Fibroblast of gingiva (primary cell): ENCODE measurements at regions not wholly inside any gene's neighbourhood (a gene's known extent, or its start where the extent isn't known, plus 50 kb on each side); places are given as distances from the start of the nearest gene placed in this dataset.

Experiments used
- DNase-seq: peaks from one replicate; pipeline ENCODE4 v3.0.0-alpha.2; 2011; ENCODE audit warnings: low read depth

GRCh38 chr10:2950546-2950945 lies 116.8 kb upstream of the PFKP start:
- no peak for DNase-seq

DNA sequence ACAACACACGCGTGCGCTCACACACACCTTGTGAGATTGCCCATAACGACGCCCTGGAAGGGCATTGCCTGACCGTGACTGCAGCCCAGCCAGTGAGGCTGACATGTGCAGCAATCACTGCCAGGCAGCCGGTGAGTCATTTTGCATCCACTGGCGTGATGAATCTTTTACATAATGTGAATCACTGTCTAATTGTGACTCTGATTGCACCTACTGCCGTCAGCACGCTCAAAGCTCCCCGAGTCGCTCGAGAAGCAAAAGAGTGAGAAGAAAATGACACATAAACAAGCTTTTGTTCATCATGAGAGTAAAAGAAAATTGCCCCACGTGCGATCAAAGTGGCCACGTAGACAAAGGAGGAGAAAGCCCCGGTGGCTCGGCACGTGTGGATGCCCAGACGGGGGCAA lies 117.4 kb upstream of the PFKP start:
- no peak for DNase-seq

DNA sequence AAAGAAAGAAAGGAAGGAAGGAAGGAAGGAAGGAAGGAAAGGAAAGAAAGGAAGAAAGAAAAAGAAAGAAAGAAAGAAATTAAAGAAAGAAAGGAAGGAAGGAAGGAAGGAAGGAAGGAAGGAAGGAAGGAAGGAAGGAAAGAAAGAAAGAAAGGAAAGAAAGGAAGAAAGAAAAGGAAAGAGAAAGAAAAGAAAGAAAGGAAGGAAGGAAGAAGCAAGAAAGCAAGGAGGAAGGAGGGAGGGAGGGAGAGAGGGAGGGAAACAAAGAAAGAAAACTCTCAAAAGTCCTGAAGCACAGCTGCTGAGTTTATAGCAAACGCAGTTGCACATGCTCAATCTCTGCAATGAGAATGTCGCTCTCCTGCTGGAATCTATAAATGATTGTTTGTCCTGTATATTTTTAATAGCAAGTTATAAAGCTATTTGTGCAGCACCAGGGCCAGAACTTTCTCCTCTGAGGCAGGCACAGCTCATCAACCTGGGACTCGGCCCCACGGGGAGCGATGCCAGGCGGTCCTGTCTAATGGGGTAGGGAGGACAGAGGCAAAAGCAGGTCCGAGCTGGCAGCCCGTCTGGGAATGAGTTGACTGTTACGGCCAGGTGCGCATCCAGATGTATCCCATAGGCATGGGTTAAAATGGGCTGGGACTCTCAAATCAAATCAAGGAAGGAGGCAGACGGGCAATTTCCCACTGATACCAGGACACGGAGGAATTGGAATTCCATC lies 118.0 kb upstream of the PFKP start:
- no peak for DNase-seq

DNA sequence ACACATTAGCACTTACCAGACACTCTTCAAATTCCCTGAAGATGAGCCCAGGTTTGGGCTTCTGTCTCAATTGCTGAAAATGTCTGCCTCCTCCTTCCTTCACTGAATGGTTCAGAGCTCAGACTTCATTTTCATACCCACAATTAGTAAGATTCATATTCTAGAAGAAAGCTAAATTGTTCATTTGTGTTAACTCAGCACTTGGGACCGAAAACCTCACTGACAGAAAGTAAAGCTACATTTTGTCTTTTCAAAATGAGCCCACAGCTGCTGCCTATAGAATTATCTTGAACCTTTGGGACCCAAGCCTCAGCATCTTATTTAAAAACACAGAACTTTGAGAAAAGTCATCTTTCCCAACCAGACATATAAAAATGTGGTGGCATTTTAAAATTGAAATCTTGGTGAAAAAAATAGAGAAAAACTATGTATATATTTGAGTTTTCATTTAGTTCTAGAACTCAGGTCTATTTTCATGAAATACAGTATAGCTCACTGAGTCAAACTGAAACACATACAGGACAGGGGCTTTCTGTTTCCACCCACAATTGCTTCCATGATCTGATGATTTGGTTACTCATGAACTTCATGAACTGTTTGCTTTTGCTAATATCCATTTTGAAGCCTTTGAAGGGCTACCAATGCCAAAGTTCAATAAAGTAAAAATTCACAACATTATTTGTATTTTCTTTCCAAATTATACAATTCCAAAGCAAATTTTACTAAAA lies 119.1 kb upstream of the PFKP start:
- no peak for DNase-seq

DNA sequence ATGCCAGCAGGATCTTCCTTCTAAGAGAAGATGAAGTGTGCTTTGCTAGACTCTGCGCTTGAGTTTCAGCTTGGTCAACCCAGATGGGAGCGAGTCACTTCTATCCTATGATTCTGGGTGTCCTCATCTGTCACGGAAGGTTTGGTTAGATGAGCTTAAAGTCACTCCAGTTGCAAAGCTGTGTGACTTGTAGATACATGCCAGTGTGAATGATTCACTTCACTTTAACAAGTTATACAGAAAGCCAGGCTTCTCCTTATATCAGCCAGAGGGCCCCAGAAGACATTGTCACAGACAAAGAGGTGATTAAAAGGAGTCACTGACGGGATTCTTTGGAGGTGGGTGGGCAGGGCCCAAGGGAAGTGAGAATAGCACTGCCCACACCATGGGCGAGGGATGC lies 122.6 kb upstream of the PFKP start:
- DNase-seq: no peak

DNA sequence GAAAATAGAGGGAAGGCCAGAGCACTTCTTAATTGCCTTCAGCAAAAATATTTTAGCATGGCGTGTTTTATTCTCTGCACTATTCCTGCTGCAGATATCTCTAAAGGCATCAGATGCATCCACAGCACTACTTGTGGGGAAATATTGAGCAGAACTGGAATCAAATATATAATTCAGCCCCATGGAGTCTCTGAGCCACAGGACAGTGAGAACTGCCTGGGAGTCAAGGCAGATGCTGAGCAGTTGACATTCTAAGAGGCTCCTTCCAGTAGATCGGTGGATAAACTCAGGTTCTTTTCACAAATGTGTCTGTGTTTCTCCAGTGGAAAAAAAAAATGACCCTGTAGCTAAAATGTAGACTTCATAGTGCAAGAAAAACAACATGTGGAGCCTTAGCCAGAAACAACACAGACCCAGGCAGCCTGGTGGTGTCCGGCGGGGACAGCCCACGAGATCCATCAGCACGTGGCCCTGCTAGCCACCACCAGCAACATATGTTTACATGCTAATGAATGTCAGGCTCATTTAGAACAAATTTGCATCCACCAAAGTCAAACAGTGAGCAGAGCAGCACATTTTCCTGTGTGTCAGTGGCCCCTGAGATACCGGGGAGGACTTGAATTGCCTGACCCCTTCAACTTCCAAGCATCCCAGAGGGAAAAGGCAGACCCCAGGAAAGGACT lies 123.3 kb upstream of the PFKP start:
- no peak for DNase-seq

GRCh38 chr10:2942938-2943337 lies 124.4 kb upstream of the PFKP start:
- DNase-seq: no peak

DNA sequence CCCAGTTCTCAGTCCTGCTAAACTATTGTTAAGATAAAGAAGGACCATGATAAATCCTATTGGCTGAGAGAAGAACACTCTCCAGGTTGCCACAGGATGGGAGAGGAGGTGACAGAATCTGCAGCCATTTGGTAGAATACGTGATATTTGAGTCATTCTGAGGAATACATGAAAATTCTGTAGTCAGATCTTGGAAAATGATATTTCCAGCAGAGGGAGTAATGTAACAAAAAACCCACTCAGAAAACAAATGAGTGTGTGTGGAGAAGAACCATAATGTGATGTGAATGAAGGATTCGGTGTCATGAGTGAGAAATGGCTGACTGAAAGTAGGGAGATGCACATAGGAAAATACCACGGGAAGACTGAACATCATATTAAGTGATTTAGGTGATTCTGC lies 128.5 kb upstream of the PFKP start:
- no peak for DNase-seq

- DNase-seq: no peak
Observed at GRCh38 chr10:2936816-2937215, 130.5 kb upstream of the PFKP start.

GRCh38 chr10:2935647-2936386 lies 131.5 kb upstream of the PFKP start:
- no peak for DNase-seq

DNA sequence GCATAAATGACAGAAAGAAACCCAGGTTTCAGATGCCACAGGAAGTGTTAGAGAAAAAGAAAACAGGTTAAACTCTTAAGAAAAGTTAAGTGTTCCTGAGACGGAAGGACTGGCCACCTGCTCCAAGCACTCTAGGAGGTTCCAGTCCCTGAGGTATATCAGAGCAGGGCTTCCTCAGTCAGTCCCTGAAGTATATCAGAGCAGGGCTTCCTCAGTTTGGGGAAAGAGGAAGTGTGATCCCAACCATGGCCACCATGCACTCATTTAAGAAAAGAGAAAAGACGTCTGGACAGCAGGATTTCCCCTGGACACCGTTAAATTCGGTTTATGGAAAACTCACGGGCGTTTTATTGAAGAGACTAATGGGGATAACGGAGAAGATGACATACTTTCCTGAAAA lies 133.4 kb upstream of the PFKP start:
- no peak for DNase-seq

DNA sequence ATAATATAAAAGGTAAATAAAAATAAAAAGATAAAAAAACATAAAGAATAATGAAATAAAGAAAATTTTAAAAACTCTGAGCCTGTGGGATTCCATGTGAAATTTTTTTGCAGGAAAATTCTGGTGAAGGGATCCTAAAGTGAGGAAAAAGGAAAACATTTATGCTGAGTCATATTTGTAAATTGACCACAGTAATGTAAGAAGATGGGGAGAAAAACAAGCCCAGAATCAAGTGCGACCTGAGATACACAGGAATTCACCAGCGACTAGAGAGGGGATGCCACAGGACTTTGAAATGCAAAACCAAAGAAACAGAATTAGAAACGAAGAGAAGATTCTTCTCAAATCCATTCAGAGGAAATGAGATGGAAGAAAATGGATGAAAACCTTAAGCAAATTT lies 133.8 kb upstream of the PFKP start:
- no peak for DNase-seq

GRCh38 chr10:2933071-2933470 lies 134.3 kb upstream of the PFKP start:
- peak; percentile 6 for DNase-seq

DNA sequence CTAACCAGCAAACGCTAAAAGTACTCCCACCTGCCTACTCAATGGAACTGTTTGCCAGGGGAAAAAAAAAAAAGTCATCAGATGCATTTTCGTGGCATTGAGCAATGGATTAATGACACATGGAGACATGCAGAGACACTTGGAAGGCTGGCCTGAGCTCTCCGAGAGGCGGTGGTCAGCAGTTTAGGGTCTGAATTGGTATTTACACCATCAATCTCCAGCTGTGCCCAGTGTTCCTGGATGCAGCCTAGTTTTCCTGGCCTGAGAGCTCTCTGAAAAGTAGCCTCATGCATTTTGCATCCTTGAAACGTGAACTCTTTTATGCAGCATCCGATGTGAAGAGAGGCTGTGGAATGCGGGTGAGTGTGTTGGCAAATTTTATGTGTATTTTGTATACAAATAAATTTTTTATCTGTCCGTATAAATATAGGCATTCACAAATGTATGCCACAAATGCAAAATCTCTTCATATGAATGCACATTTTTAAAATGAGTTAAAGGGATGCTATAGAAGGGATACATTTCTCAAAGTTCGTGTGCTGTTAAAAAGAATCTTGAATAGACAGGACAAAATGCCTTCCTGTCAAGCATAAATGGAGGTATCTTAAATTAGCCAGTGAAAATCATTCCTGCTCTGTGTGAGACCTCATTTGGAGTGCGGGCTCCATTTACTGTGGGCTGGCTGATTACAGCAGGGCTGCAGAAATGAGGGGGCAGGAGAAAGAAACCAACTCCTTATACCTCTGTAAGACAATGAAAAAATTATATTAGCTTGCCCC lies 137.7 kb upstream of the PFKP start:
- DNase-seq: no peak

DNA sequence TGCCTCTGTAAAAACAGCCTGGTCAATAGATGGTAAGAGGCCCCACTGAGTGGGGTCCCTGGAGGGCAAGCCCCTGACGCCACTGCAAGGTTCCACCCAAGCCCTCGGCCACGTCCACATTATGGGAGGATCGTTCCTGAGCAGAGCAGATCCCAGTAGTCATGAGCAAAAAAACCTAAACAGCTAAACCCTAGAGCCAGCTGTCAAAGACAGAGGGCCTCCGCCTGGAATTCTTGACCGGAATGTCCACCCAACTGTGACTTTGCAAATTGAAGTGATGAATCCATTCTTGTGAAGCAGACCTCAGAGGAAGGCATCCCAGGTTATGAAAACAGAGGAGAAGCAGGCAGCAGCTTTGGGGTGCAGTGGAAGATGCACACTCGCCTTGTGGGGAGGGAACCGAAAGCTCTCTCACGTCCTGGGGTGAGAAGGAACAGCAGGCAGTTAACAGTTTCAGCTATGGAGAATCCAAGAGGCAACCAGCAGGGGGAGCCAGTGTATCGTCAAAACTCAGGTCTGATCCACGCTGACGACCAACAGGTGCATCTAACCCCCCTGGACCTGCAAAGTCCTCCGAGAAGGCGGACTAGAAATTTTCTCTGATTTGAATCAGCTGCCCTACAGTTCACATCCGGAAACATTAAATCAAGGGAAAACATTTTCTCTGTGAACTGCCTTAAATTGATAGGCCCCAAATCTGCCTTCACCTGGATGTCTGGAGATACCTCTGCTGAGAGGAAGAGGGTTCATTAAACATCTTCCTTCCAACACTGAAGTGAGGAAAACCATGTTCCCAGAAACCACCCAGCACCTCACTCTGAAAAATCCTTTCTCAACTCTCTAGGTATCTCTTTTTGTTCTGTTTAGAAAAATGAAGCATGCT lies 139.1 kb upstream of the PFKP start:
- peak; percentile 14 for DNase-seq

DNA sequence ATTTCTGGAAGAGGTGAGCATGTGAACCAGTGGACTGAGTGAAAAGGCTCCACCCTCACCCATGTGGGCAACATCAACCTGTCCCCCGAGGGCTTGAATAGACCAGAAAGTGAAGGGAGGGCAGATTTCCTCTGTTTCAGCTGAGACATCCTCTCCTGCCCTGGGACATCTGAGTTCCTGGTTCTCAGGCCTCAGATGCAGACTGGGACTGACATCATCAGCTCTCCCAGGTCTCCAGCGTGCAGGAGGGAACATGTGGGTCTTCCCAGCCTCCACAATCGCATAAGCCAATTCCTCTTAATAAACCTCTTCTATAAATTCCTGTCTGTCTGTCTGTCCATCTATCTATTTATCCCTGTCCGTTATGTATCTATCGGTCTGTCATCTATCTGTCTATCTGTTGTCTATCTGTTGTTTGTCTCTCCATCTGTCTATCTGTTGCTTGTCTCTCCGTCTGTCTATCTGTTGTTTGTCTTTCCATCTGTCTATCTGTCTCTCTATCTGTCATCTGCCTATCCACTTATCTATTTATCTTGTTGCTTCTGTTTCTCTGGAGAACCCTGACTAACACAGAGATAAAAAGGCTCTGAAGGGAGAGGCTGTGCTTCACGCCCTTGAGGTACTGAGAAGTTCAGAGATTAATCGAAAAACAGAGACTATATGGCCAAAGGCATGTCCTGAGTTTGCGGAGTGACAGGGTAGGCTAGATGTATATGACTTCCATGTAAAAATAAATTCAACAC lies 140.3 kb upstream of the PFKP start:
- DNase-seq: no peak

GRCh38 chr10:2925631-2926030 lies 141.7 kb upstream of the PFKP start:
- no peak for DNase-seq

GRCh38 chr10:2924431-2924830 lies 142.9 kb upstream of the PFKP start:
- DNase-seq: no peak

GRCh38 chr10:2921956-2922680 lies 145.2 kb upstream of the PFKP start:
- DNase-seq: no peak
